Muscle layer of colon (tissue), 2 donors: ENCODE measurements at regions not wholly inside any gene's neighbourhood (a gene's known extent, or its start where the extent isn't known, plus 50 kb on each side); places are given as distances from the start of the nearest gene placed in this dataset.

Experiments
- H3K27ac ChIP-seq: one replicate; pipeline ENCODE4 v1.7.0; 2013; ENCODE audit warnings: low read depth, mild to moderate bottlenecking, low read length, moderate library complexity
- H3K27me3 ChIP-seq, 2 donors: one replicate each; pipeline ENCODE4 v1.7.0; 2013; ENCODE audit warnings: low read length in 2 of 2, mild to moderate bottlenecking in 2 of 2; ENCODE audit not compliant: insufficient read depth in 2 of 2, control insufficient read depth in 1 of 2
- H3K36me3 ChIP-seq: one replicate; pipeline ENCODE4 v1.7.0; 2013; ENCODE audit warnings: mild to moderate bottlenecking, low read length; ENCODE audit not compliant: insufficient read depth
- H3K4me1 ChIP-seq: one replicate; pipeline ENCODE4 v1.7.0; 2013; ENCODE audit warnings: mild to moderate bottlenecking, low read length; ENCODE audit not compliant: insufficient read depth
- H3K4me3 ChIP-seq, 2 donors: one replicate each; pipeline ENCODE4 v1.7.0; 2013; ENCODE audit warnings: low read length in 2 of 2, low read depth in 1 of 2, mild to moderate bottlenecking in 1 of 2, moderate library complexity in 1 of 2
- H3K9ac ChIP-seq: one replicate; pipeline ENCODE4 v1.7.0; 2013; ENCODE audit warnings: low read length
- H3K9me3 ChIP-seq: one replicate; pipeline ENCODE4 v1.7.0; 2013; ENCODE audit warnings: mild to moderate bottlenecking, low read length
- donor health status: abdominal sarcoma.
- donor health status: Adenocarcinoma of cecum.

GRCh38 chr10:62618576-62619412 is 185.7 kb upstream of the ADO start:
- Histone ChIP-seq H3K4me3 (no peak overlapping the region), H3K27ac (no peak overlapping the region), H3K36me3 (no peaks in the 10 kb centered on the region), H3K4me1 (no peaks in the 10 kb centered on the region), H3K27me3 (no peaks in the 10 kb centered on the region), H3K9ac (no peak overlapping the region), H3K9me3 (no peaks in the 10 kb centered on the region)

- Histone ChIP-seq H3K36me3 (no peaks in the 10 kb centered on the region), H3K9me3 (no peaks in the 10 kb centered on the region), H3K4me3 (no peak overlapping the region), H3K4me1 (no peaks in the 10 kb centered on the region), H3K27me3 (no peaks in the 10 kb centered on the region), H3K27ac (no peak overlapping the region), H3K9ac (no peak overlapping the region)
Measured at GRCh38 chr10:62619413-62619738, 185.1 kb upstream of the ADO start.

- Histone ChIP-seq H3K4me3 (no peak overlapping the region), H3K36me3 (no peaks in the 10 kb centered on the region), H3K4me1 (no peaks in the 10 kb centered on the region), H3K27me3 (no peaks in the 10 kb centered on the region), H3K9me3 (no peaks in the 10 kb centered on the region), H3K9ac (no peak overlapping the region), H3K27ac (no peak overlapping the region)
Measured at GRCh38 chr10:62620491-62620890, 184.0 kb upstream of the ADO start.

- H3K4me3 ChIP-seq: no peak overlapping the region
- no peak overlapping the region for H3K9ac ChIP-seq
- no peaks in the 10 kb centered on the region for H3K4me1 ChIP-seq
- H3K27me3 ChIP-seq: no peaks in the 10 kb centered on the region
- H3K27ac ChIP-seq: no peak overlapping the region
- H3K36me3 ChIP-seq: no peaks in the 10 kb centered on the region
- no peaks in the 10 kb centered on the region for H3K9me3 ChIP-seq
Measured at GRCh38 chr10:62623223-62623622, 181.3 kb upstream of the ADO start.

- H3K4me3 ChIP-seq: no peak overlapping the region
- no peaks in the 10 kb centered on the region for H3K9me3 ChIP-seq
- no peaks in the 10 kb centered on the region for H3K4me1 ChIP-seq
- no peaks in the 10 kb centered on the region for H3K36me3 ChIP-seq
- H3K27ac ChIP-seq: no peak overlapping the region
- H3K9ac ChIP-seq: no peak overlapping the region
- no peaks in the 10 kb centered on the region for H3K27me3 ChIP-seq
Measured at GRCh38 chr10:62625484-62625883, 179.0 kb upstream of the ADO start.

GRCh38 chr10:62626079-62626478 is 178.4 kb upstream of the ADO start:
- H3K4me3 ChIP-seq: no peak overlapping the region
- no peaks in the 10 kb centered on the region for H3K4me1 ChIP-seq
- H3K9me3 ChIP-seq: no peaks in the 10 kb centered on the region
- H3K9ac ChIP-seq: no peak overlapping the region
- no peak overlapping the region for H3K27ac ChIP-seq
- H3K36me3 ChIP-seq: no peaks in the 10 kb centered on the region
- no peaks in the 10 kb centered on the region for H3K27me3 ChIP-seq

GRCh38 chr10:62626817-62627216 is 177.7 kb upstream of the ADO start:
- no peaks in the 10 kb centered on the region for H3K27me3 ChIP-seq
- H3K27ac ChIP-seq: no peak overlapping the region
- H3K9ac ChIP-seq: no peak overlapping the region

GRCh38 chr10:62627983-62628382 is 176.5 kb upstream of the ADO start:
- Histone ChIP-seq H3K27ac (no peak overlapping the region), H3K36me3 (no peaks in the 10 kb centered on the region), H3K9me3 (no peaks in the 10 kb centered on the region), H3K4me1 (no peaks in the 10 kb centered on the region), H3K9ac (no peak overlapping the region), H3K4me3 (no peak overlapping the region), H3K27me3 (no peaks in the 10 kb centered on the region)

More at GRCh38 chr10:62626817-62627216, 177.7 kb upstream of the ADO start:
- Histone ChIP-seq H3K4me3 (no peak overlapping the region), H3K36me3 (no peaks in the 10 kb centered on the region), H3K9me3 (no peaks in the 10 kb centered on the region), H3K4me1 (no peaks in the 10 kb centered on the region)

- H3K9me3 ChIP-seq: no peaks in the 10 kb centered on the region
- H3K36me3 ChIP-seq: no peaks in the 10 kb centered on the region
- H3K9ac ChIP-seq: no peak overlapping the region
- H3K4me3 ChIP-seq: no peak overlapping the region
- H3K27ac ChIP-seq: no peak overlapping the region
- no peaks in the 10 kb centered on the region for H3K27me3 ChIP-seq
- no peaks in the 10 kb centered on the region for H3K4me1 ChIP-seq
Measured at GRCh38 chr10:62631241-62631640, 173.3 kb upstream of the ADO start.

- no peaks in the 10 kb centered on the region for H3K27me3 ChIP-seq
- H3K9me3 ChIP-seq: no peaks in the 10 kb centered on the region
- H3K4me1 ChIP-seq: no peaks in the 10 kb centered on the region
- no peaks in the 10 kb centered on the region for H3K36me3 ChIP-seq
- H3K4me3 ChIP-seq: no peak overlapping the region
- no peak overlapping the region for H3K9ac ChIP-seq
- no peak overlapping the region for H3K27ac ChIP-seq
Measured at GRCh38 chr10:62632071-62632809, 172.3 kb upstream of the ADO start.

GRCh38 chr10:62633976-62634375 is 170.5 kb upstream of the ADO start:
- H3K4me3 ChIP-seq: no peak overlapping the region
- no peaks in the 10 kb centered on the region for H3K9me3 ChIP-seq
- H3K27me3 ChIP-seq: no peaks in the 10 kb centered on the region
- no peak overlapping the region for H3K27ac ChIP-seq
- H3K9ac ChIP-seq: no peak overlapping the region
- no peaks in the 10 kb centered on the region for H3K4me1 ChIP-seq
- no peaks in the 10 kb centered on the region for H3K36me3 ChIP-seq

GRCh38 chr10:62634576-62634975 is 169.9 kb upstream of the ADO start:
- no peaks in the 10 kb centered on the region for H3K9me3 ChIP-seq
- no peak overlapping the region for H3K27ac ChIP-seq

More at GRCh38 chr10:62634576-62634975, 169.9 kb upstream of the ADO start:
- no peaks in the 10 kb centered on the region for H3K4me1 ChIP-seq
- no peak overlapping the region for H3K4me3 ChIP-seq
- H3K36me3 ChIP-seq: no peaks in the 10 kb centered on the region
- H3K9ac ChIP-seq: no peak overlapping the region
- H3K27me3 ChIP-seq: no peaks in the 10 kb centered on the region
